ENCODE measurements at regions not wholly inside any gene's neighbourhood (a gene's known extent, or its start where the extent isn't known, plus 50 kb on each side); places are given as distances from the start of the nearest gene placed in this dataset.

DNA sequence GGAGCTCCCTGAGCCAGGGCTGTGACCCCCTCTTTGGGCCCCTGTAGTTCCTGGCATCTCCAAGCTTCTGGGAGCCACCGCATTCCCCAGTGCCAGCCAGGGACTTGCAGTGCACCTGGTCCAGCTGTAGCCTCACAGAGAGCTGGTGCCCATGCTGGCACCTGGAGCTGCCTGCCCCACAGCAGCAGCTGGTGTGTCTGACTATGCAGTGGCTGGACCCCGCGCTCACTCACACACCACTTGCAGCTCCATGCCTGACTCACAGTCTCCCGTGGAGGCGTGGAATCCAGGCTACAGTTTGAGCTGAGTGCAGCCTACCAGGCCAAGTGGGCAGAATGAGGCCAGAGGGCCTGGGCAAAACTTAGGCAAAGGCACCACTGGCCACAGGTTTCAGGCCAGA, 102.2 kb upstream of the NAMPT start:
- intact Hi-C loops (cut with DNase I; ENCODE audit: low total_unique reads) (no loop called here), in situ Hi-C loops (cut with MboI; ENCODE audit: low pct_ligation_motif_present in 1 of 4, low pct_unique_long_range_greater_than_20kb in 1 of 4, low sequenced_read_pairs in 3 of 4) (no loop called here)
- TF ChIP-seq POLR2AphosphoS5 (IDR thresholded peaks at IDR 0.05) (no peak), POLR2A (IDR thresholded peaks at IDR 0.05) (no peak), EP300 (IDR thresholded peaks at IDR 0.05; ENCODE audit: low read depth) (no peak)
- TF ChIP-seq, protein P1, sequence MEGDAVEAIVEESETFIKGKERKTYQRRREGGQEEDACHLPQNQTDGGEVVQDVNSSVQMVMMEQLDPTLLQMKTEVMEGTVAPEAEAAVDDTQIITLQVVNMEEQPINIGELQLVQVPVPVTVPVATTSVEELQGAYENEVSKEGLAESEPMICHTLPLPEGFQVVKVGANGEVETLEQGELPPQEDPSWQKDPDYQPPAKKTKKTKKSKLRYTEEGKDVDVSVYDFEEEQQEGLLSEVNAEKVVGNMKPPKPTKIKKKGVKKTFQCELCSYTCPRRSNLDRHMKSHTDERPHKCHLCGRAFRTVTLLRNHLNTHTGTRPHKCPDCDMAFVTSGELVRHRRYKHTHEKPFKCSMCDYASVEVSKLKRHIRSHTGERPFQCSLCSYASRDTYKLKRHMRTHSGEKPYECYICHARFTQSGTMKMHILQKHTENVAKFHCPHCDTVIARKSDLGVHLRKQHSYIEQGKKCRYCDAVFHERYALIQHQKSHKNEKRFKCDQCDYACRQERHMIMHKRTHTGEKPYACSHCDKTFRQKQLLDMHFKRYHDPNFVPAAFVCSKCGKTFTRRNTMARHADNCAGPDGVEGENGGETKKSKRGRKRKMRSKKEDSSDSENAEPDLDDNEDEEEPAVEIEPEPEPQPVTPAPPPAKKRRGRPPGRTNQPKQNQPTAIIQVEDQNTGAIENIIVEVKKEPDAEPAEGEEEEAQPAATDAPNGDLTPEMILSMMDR (IDR thresholded peaks at IDR 0.05), result no peak
- Histone ChIP-seq H3K36me3 (no peaks in the 10 kb centered on the region), H3K27me3 (no peaks in the 10 kb centered on the region), H3K9me3 (no peaks in the 10 kb centered on the region), H3K4me1 (no peaks in the 10 kb centered on the region), H3K27ac (no peak overlapping the region), H3K4me3 (no peak overlapping the region)
- 93% methylated on average over 5 of the region's 5 CpGs; no CpG with 5 or more reads in 1 of the 2 donors for WGBS, 2 donors (ENCODE audit: low coverage in 1 of 2)
- DNase-seq, result no peak

- no peaks in the 10 kb centered on the region for H3K4me1 ChIP-seq
- DNase-seq, result no peak
- TF ChIP-seq EP300 (IDR thresholded peaks at IDR 0.05; ENCODE audit: low read depth) (no peak), POLR2AphosphoS5 (IDR thresholded peaks at IDR 0.05) (no peak), POLR2A (IDR thresholded peaks at IDR 0.05) (no peak)
- TF ChIP-seq, protein P1 (IDR thresholded peaks at IDR 0.05), result no peak
- H3K27me3 ChIP-seq, result no peaks in the 10 kb centered on the region
- in situ Hi-C loops (cut with MboI; ENCODE audit: low pct_ligation_motif_present in 1 of 4, low pct_unique_long_range_greater_than_20kb in 1 of 4, low sequenced_read_pairs in 3 of 4), result no loop called here
- intact Hi-C loops (cut with DNase I; ENCODE audit: low total_unique reads), result no loop called here
- H3K36me3 ChIP-seq, result no peaks in the 10 kb centered on the region
- H3K9me3 ChIP-seq, result no peaks in the 10 kb centered on the region
- no peak overlapping the region for H3K4me3 ChIP-seq
- no peak overlapping the region for H3K27ac ChIP-seq
Observed at GRCh38 chr7:106384373-106384772, 99.6 kb upstream of the NAMPT start.

DNA sequence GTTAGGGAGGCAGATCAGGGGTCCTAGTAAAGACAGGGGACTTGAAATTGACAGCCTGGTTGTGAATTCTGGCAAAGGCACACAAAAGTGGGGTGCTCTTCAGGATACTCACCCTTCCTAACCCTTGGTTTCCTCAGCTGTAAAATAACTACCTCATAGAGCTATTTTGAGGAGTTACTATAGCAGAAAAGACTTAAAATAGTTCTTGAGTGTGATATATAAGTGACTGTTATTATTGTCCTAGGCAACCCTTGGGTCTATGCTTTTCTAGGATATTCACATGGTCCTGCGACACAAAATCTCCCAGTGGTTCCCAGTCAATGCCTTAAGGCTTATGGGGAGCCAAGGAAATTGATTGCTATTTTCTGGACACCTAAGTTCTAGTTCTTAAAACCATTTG, 98.1 kb upstream of the NAMPT start:
- TF ChIP-seq POLR2AphosphoS5 (IDR thresholded peaks at IDR 0.05), result no peak
- TF ChIP-seq POLR2A (IDR thresholded peaks at IDR 0.05), result no peak
- TF ChIP-seq, protein P1 (IDR thresholded peaks at IDR 0.05), result no peak
- TF ChIP-seq EP300 (IDR thresholded peaks at IDR 0.05; ENCODE audit: low read depth), result no peak
- intact Hi-C loops (cut with DNase I; ENCODE audit: low total_unique reads) (no loop called here), in situ Hi-C loops (cut with MboI; ENCODE audit: low pct_ligation_motif_present in 1 of 4, low pct_unique_long_range_greater_than_20kb in 1 of 4, low sequenced_read_pairs in 3 of 4) (no loop called here)
- H3K27ac ChIP-seq, result no peak overlapping the region
- DNase-seq, result no peak
- 90 to 100% methylated on average over 1 of the region's 1 CpG for WGBS, 2 donors (ENCODE audit: low coverage in 1 of 2)
- H3K36me3 ChIP-seq, result no peaks in the 10 kb centered on the region
- no peak overlapping the region for H3K4me3 ChIP-seq
- no peaks in the 10 kb centered on the region for H3K27me3 ChIP-seq
- no peaks in the 10 kb centered on the region for H3K4me1 ChIP-seq
- H3K9me3 ChIP-seq, result no peaks in the 10 kb centered on the region

- no peak overlapping the region for H3K27ac ChIP-seq
- intact Hi-C loops (cut with DNase I; ENCODE audit: low total_unique reads) (no loop called here), in situ Hi-C loops (cut with MboI; ENCODE audit: low pct_ligation_motif_present in 1 of 4, low pct_unique_long_range_greater_than_20kb in 1 of 4, low sequenced_read_pairs in 3 of 4) (no loop called here)
- H3K27me3 ChIP-seq, result no peaks in the 10 kb centered on the region
- WGBS, 2 donors (ENCODE audit: low coverage in 1 of 2), result 85 to 100% methylated on average over 1 of the region's 1 CpG
- DNase-seq, result no peak
- no peaks in the 10 kb centered on the region for H3K9me3 ChIP-seq
- TF ChIP-seq, protein P1 (IDR thresholded peaks at IDR 0.05), result no peak
- TF ChIP-seq POLR2AphosphoS5 (IDR thresholded peaks at IDR 0.05) (no peak), EP300 (IDR thresholded peaks at IDR 0.05; ENCODE audit: low read depth) (no peak), POLR2A (IDR thresholded peaks at IDR 0.05) (no peak)
- no peak overlapping the region for H3K4me3 ChIP-seq
- no peaks in the 10 kb centered on the region for H3K4me1 ChIP-seq
- H3K36me3 ChIP-seq, result no peaks in the 10 kb centered on the region
Observed at GRCh38 chr7:106382129-106382528, 97.3 kb upstream of the NAMPT start.
